ENCODE measurements at regions not wholly inside any gene's neighbourhood (a gene's known extent, or its start where the extent isn't known, plus 50 kb on each side); places are given as distances from the start of the nearest gene placed in this dataset.

GRCh38 chrX:147828719-147829118 lies 83.0 kb upstream of the FMR1 start:
- Histone ChIP-seq H3K4me3 (ENCODE audit: low read length) (no peak overlapping the region), H3K36me3 (ENCODE audit: control insufficient read depth, insufficient read depth, low read length) (no peaks in the 10 kb centered on the region), H3K27ac (ENCODE audit: low read depth, low read length) (no peak overlapping the region), H3K27me3 (ENCODE audit: control insufficient read depth, insufficient read depth, low read length, poor library complexity, severe bottlenecking) (no peaks in the 10 kb centered on the region), H3K9ac (ENCODE audit: extremely low read depth, low read length, poor library complexity, severe bottlenecking) (no peak overlapping the region), H3K4me1 (ENCODE audit: control insufficient read depth, insufficient read depth, low read length) (no peaks in the 10 kb centered on the region), H3K9me3 (ENCODE audit: control insufficient read depth, low read length) (no peaks in the 10 kb centered on the region)
- peaks cover 67% of the 10 kb centered on the region for H3K9me3 Mint-ChIP-seq
- TF ChIP-seq CTCF (conservative IDR thresholded peaks at IDR 0.05), result no peak
- no peaks in the 10 kb centered on the region for H3K4me1 Mint-ChIP-seq
- 86% methylated on average over 14 of the region's 16 CpGs; no CpG with 5 or more reads in 1 of the 2 experiments for WGBS, 2 experiments (ENCODE audit: insufficient coverage in 1 of 2, insufficient read length in 1 of 2)
- no peak for DNase-seq
- H3K36me3 Mint-ChIP-seq (ENCODE audit: low read depth), result no peaks in the 10 kb centered on the region
- peaks cover 4% of the 10 kb centered on the region for H3K27me3 Mint-ChIP-seq (ENCODE audit: insufficient read depth)
- H3K27ac Mint-ChIP-seq, result no peak overlapping the region
- no peak overlapping the region for H3K4me3 Mint-ChIP-seq

- no peaks in the 10 kb centered on the region for H3K36me3 ChIP-seq (ENCODE audit: control insufficient read depth, insufficient read depth, low read length)
- H3K27me3 Mint-ChIP-seq (ENCODE audit: insufficient read depth), result peaks cover 2% of the 10 kb centered on the region
- no peak overlapping the region for H3K4me3 Mint-ChIP-seq
- no peak for TF ChIP-seq CTCF (conservative IDR thresholded peaks at IDR 0.05)
- no peaks in the 10 kb centered on the region for H3K27me3 ChIP-seq (ENCODE audit: control insufficient read depth, insufficient read depth, low read length, poor library complexity, severe bottlenecking)
- no peaks in the 10 kb centered on the region for H3K36me3 Mint-ChIP-seq (ENCODE audit: low read depth)
- 86% methylated on average over 2 of the region's 2 CpGs; no CpG with 5 or more reads in 1 of the 2 experiments for WGBS, 2 experiments (ENCODE audit: insufficient coverage in 1 of 2, insufficient read length in 1 of 2)
- peaks cover 52% of the 10 kb centered on the region for H3K9me3 Mint-ChIP-seq
- H3K4me1 Mint-ChIP-seq, result no peaks in the 10 kb centered on the region
- DNase-seq, result no peak
- no peak overlapping the region for H3K9ac ChIP-seq (ENCODE audit: extremely low read depth, low read length, poor library complexity, severe bottlenecking)
- no peak overlapping the region for H3K4me3 ChIP-seq (ENCODE audit: low read length)
- no peak overlapping the region for H3K27ac ChIP-seq (ENCODE audit: low read depth, low read length)
- H3K4me1 ChIP-seq (ENCODE audit: control insufficient read depth, insufficient read depth, low read length), result no peaks in the 10 kb centered on the region
- H3K9me3 ChIP-seq (ENCODE audit: control insufficient read depth, low read length), result no peaks in the 10 kb centered on the region
- no peak overlapping the region for H3K27ac Mint-ChIP-seq
Observed at GRCh38 chrX:147832707-147833348, 78.9 kb upstream of the FMR1 start.

- Mint-ChIP-seq H3K4me3 (no peak overlapping the region), H3K4me1 (no peaks in the 10 kb centered on the region), H3K27me3 (ENCODE audit: insufficient read depth) (no peaks in the 10 kb centered on the region), H3K9me3 (peaks cover 29% of the 10 kb centered on the region), H3K27ac (no peak overlapping the region), H3K36me3 (ENCODE audit: low read depth) (no peaks in the 10 kb centered on the region)
- Histone ChIP-seq H3K27ac (ENCODE audit: low read depth, low read length) (no peak overlapping the region), H3K4me3 (ENCODE audit: low read length) (no peak overlapping the region), H3K9ac (ENCODE audit: extremely low read depth, low read length, poor library complexity, severe bottlenecking) (no peak overlapping the region), H3K36me3 (ENCODE audit: control insufficient read depth, insufficient read depth, low read length) (no peaks in the 10 kb centered on the region), H3K27me3 (ENCODE audit: control insufficient read depth, insufficient read depth, low read length, poor library complexity, severe bottlenecking) (no peaks in the 10 kb centered on the region), H3K9me3 (ENCODE audit: control insufficient read depth, low read length) (no peaks in the 10 kb centered on the region), H3K4me1 (ENCODE audit: control insufficient read depth, insufficient read depth, low read length) (no peaks in the 10 kb centered on the region)
- peak; percentile 78 for TF ChIP-seq CTCF (conservative IDR thresholded peaks at IDR 0.05)
- no CpG with 5 or more reads among the region's 1 CpG for WGBS, 2 experiments (ENCODE audit: insufficient coverage in 1 of 2, insufficient read length in 1 of 2)
- no peak for DNase-seq
Observed at GRCh38 chrX:147838465-147839131, 73.1 kb upstream of the FMR1 start.
